Endodermal cell (in vitro differentiated cells): ENCODE measurements at regions not wholly inside any gene's neighbourhood (a gene's known extent, or its start where the extent isn't known, plus 50 kb on each side); places are given as distances from the start of the nearest gene placed in this dataset.

ENCODE experiments used
- DNase-seq: peaks from one replicate; pipeline ENCODE4 v3.0.0-alpha.2; 2017
- H3K27ac ChIP-seq: 2 replicates; pipeline ENCODE4 v1.5.1; 2013; ENCODE audit warnings: mild to moderate bottlenecking, low read depth, low read length, moderate library complexity
- H3K27me3 ChIP-seq: 2 replicates; pipeline ENCODE4 v1.6.1; 2013; ENCODE audit warnings: mild to moderate bottlenecking, low read length, moderate library complexity; ENCODE audit not compliant: insufficient read depth, control insufficient read depth, poor library complexity, severe bottlenecking
- H3K36me3 ChIP-seq: 2 replicates; pipeline ENCODE4 v1.7.0; 2013; ENCODE audit warnings: mild to moderate bottlenecking, low read length, moderate library complexity; ENCODE audit not compliant: control insufficient read depth, insufficient read depth
- H3K4me1 ChIP-seq: one replicate; pipeline ENCODE4 v1.7.0; 2013; ENCODE audit warnings: low read length; ENCODE audit not compliant: control insufficient read depth, insufficient read depth
- H3K4me3 ChIP-seq: 2 replicates; pipeline ENCODE4 v1.5.1; 2013; ENCODE audit warnings: mild to moderate bottlenecking, low read length, moderate library complexity
- H3K9ac ChIP-seq: 2 replicates; pipeline ENCODE4 v1.6.1; 2013; ENCODE audit warnings: mild to moderate bottlenecking, low read length, moderate library complexity; ENCODE audit not compliant: poor library complexity, severe bottlenecking; ENCODE audit errors: extremely low read depth
- H3K9me3 ChIP-seq: 2 replicates; pipeline ENCODE4 v1.6.1; 2013; ENCODE audit warnings: mild to moderate bottlenecking, low read length, moderate library complexity; ENCODE audit not compliant: control insufficient read depth
- H3K27ac Mint-ChIP-seq: 2 replicates; pipeline ENCODE4 v1.8.0; 2020; ENCODE audit warnings: mixed read lengths
- H3K27me3 Mint-ChIP-seq: 2 replicates; pipeline ENCODE4 v1.8.0; 2021; ENCODE audit warnings: mild to moderate bottlenecking, mixed read lengths; ENCODE audit not compliant: insufficient read depth
- H3K36me3 Mint-ChIP-seq: 2 replicates; pipeline ENCODE4 v1.8.0; 2020; ENCODE audit warnings: low read depth, mixed read lengths
- H3K4me1 Mint-ChIP-seq: 2 replicates; pipeline ENCODE4 v1.8.0; 2020; ENCODE audit warnings: mixed read lengths
- H3K4me3 Mint-ChIP-seq: 2 replicates; pipeline ENCODE4 v1.8.0; 2020; ENCODE audit warnings: mild to moderate bottlenecking, moderate library complexity, mixed read lengths
- H3K9me3 Mint-ChIP-seq: 2 replicates; pipeline ENCODE4 v1.8.0; 2020; ENCODE audit warnings: mild to moderate bottlenecking, mixed read lengths
- CTCF ChIP-seq: fragments of 200-600 bp; sonication (generic); conservative IDR thresholded peaks from 2 replicates; pipeline ENCODE4 v1.5.0; 2021; ENCODE audit warnings: antibody characterized with exemption, mild to moderate bottlenecking
- WGBS, 2 experiments: methylation state at CpG; one replicate each; pipeline versions ENCODE4 v1.1.5 to v1.1.7; 2013; ENCODE audit warnings: missing lambda C conversion rate in 2 of 2, mixed read lengths in 1 of 2; ENCODE audit not compliant: insufficient coverage in 1 of 2, insufficient read length in 1 of 2; 5-methylcytosine and 5-hydroxymethylcytosine counted together

- no peaks in the 10 kb centered on the region for H3K36me3 ChIP-seq
- H3K9ac ChIP-seq = no peak overlapping the region
- Mint-ChIP-seq H3K4me3 (no peak overlapping the region), H3K9me3 (no peaks in the 10 kb centered on the region), H3K4me1 (peaks cover 6% of the 10 kb centered on the region), H3K27me3 (peaks cover 14% of the 10 kb centered on the region), H3K27ac (no peak overlapping the region), H3K36me3 (no peaks in the 10 kb centered on the region)
- WGBS, 2 experiments = 76 to 86% methylated on average over 11 of the region's 11 CpGs
- H3K27me3 ChIP-seq = no peaks in the 10 kb centered on the region
- no peak for DNase-seq
- no peak for TF ChIP-seq CTCF
- H3K9me3 ChIP-seq = no peaks in the 10 kb centered on the region
- H3K4me3 ChIP-seq = no peak overlapping the region
- H3K4me1 ChIP-seq = no peaks in the 10 kb centered on the region
- H3K27ac ChIP-seq = no peak overlapping the region
These were observed 328.9 kb upstream of the TBX3 start for GRCh38 chr12:115012861-115013235.

GRCh38 chr12:115011703-115012102, 327.7 kb upstream of the TBX3 start:
- peaks cover 14% of the 10 kb centered on the region for H3K27me3 Mint-ChIP-seq
- no peaks in the 10 kb centered on the region for H3K36me3 Mint-ChIP-seq
- Histone ChIP-seq H3K36me3 (no peaks in the 10 kb centered on the region), H3K4me3 (no peak overlapping the region), H3K27ac (no peak overlapping the region), H3K4me1 (no peaks in the 10 kb centered on the region), H3K9ac (no peak overlapping the region), H3K27me3 (no peaks in the 10 kb centered on the region), H3K9me3 (no peaks in the 10 kb centered on the region)
- no peak overlapping the region for H3K27ac Mint-ChIP-seq
- no peak overlapping the region for H3K4me3 Mint-ChIP-seq
- WGBS, 2 experiments = 78 to 91% methylated on average over 2 to 3 of the region's 3 CpGs
- H3K9me3 Mint-ChIP-seq = no peaks in the 10 kb centered on the region
- DNase-seq = no peak
- no peak for TF ChIP-seq CTCF
- H3K4me1 Mint-ChIP-seq = peaks cover 6% of the 10 kb centered on the region

- no peaks in the 10 kb centered on the region for H3K9me3 ChIP-seq
- no peaks in the 10 kb centered on the region for H3K36me3 Mint-ChIP-seq
- WGBS, 2 experiments = 98 to 99% methylated on average over 5 of the region's 5 CpGs
- H3K27me3 ChIP-seq = no peaks in the 10 kb centered on the region
- no peaks in the 10 kb centered on the region for H3K4me1 ChIP-seq
- H3K4me3 Mint-ChIP-seq = no peak overlapping the region
- H3K27ac ChIP-seq = no peak overlapping the region
- no peak overlapping the region for H3K4me3 ChIP-seq
- H3K9ac ChIP-seq = no peak overlapping the region
- no peak for DNase-seq
- peaks cover 6% of the 10 kb centered on the region for H3K4me1 Mint-ChIP-seq
- TF ChIP-seq CTCF = no peak
- H3K9me3 Mint-ChIP-seq = no peaks in the 10 kb centered on the region
- no peaks in the 10 kb centered on the region for H3K36me3 ChIP-seq
- no peak overlapping the region for H3K27ac Mint-ChIP-seq
- peaks cover 17% of the 10 kb centered on the region for H3K27me3 Mint-ChIP-seq
These were observed 326.5 kb upstream of the TBX3 start for GRCh38 chr12:115010324-115010995.
